GM19099 (cell line): ENCODE measurements at regions not wholly inside any gene's neighbourhood (a gene's known extent, or its start where the extent isn't known, plus 50 kb on each side); places are given as distances from the start of the nearest gene placed in this dataset.

Experiments
- POLR2A ChIP-seq: IDR thresholded peaks from 3 replicates; pipeline ENCODE4 v1.6.1; 2011; ENCODE audit warnings: low read depth; ENCODE audit not compliant: insufficient read length; ENCODE audit errors: extremely low read depth

DNA sequence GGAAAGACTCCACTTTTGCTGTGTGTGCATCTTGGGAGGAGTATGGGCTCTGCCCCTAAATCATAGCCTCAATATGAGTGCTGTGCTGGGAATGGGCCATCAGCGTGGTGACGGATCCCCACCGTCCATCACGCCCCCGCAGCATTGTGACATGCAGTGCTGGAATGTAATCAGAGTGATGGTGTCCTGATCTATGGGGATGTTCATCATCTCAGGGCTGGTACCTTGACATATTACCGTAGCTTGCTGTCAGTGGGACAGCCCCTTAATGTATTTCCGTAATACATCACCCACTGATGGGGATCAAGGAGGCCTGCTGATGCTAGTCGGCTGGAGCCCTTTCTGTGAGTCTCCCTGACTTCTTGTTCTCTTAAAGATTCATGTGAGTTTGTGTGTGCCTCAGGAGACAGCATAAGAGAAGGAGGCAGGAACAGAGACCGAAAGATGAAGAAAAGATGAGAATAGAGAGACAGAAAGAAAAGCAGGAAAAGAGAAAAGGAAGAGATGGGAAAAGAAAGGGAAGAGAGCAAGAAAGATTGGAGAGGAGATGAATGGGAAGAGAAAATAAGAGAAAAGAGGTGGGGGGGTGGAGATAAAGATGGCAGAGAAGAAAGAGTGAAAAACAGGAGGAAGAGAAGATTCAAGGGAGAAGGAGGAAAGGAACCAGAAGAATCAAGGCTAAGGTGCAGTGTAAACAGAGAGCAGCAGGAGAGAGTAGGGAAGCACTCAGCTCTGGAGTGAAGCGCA is 183.7 kb downstream of the RPLP1 start:
- no peak for TF ChIP-seq POLR2A

DNA sequence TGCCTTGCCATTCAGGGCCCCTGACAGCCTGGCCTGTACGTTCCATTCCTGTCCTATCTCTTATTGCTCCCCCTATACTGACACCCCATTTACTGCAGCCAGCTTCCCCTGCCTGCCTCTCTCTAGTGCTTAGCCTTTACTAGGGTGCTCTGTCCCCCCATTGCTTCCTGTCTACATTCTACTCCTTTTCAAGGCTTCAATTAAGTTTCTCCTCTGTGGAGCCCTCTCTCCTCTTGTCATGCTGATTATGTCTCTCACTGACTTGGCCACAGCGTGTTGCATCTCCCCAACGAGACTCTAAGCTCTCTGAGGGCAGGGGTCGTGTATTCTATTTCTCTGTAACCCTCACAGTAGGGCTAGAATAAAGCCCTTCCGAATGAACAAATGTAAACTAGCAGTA is 185.2 kb downstream of the RPLP1 start:
- TF ChIP-seq POLR2A: no peak

DNA sequence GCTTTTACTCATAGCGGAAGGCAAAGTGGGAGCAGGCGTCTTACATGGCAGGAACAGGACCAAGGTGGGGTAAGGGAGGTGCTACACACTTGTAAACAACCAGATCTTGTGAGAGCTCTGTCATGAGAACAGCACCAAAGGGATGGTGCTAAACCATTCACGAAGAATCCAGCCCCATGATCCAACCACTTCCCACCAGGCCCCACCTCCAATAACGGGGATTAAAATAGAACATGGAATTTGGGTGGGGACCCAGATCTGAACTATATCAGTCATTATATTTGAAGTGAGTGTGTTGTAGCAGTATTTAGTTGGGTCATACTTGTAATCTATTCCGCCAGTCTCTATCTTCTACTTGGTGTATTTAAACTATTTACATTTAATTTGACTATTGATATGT is 190.9 kb downstream of the RPLP1 start:
- no peak for TF ChIP-seq POLR2A

DNA sequence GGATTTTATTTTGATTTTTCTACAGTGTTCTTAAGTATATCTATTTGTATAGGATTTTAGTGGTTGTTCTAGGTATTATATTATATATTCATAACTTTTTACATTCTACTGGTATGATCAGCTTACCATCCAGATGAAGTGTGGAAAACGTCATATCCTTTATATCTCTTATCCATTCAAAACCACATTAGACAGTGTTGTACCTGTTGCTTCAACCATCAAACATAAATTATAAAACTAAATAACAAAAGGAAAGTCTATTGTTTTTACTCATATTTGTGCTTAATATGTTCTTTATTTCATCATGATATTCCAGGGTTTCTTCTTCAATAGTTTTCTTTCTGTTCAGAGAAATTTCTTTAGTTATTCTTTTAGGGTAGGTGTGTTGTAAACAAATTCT is 191.4 kb downstream of the RPLP1 start:
- TF ChIP-seq POLR2A: no peak

DNA sequence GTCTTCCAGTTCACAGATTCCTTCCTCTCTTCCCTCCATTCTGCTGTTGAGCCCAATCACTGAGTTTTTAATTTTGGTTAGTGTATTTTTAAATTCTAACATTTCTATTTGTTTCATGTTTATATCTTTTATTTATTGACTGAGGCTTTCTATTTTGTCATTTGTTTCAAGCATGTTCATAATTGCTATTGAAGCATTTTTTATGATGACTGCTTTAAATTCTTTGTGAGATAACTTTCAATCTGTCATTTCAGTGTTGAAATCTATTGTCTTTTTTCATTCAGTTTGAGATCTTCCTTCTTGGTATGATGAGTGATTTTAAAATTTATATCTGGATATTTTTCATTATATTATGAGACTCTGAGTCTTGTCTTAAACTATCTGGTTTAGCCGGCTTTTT is 192.3 kb downstream of the RPLP1 start:
- no peak for TF ChIP-seq POLR2A

DNA sequence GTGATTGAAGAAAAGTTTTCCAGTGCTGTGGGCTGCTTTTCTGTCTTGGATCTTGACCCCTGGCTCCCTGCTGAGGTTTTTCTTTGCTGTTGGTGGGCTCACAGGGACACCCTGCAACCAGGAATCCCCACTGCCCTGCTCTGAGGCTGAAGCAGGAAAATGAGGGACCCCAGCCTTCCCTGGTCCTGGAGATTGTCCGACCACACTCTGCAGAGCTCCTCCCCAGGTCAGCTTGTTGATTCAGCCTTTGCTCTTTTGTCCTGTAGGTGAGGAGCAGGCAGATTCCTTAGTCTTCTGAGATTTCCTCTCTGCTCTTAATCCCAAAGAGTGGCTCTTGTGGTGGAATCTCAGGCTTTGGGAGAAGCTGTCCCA is 194.5 kb downstream of the RPLP1 start:
- TF ChIP-seq POLR2A: no peak

DNA sequence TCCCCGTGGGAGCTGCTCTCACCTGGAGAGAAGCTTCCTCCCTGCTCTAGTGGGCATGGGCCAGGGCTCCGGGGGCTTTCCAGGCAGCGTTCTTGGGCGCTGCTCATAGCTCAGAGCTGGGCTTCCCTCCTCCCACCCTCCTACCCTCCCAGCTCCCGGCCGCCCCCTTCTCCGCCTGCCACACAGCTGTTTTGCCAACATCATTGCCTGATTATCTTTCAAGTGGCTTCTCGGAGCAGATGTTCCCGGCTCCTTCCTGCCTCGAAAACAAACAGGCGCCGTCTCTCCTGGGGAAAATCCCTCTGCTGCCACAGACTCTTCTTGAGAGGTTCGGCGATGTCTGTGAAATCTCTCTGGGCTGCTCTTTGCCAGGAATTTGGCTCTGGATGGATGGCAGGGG is 195.6 kb downstream of the RPLP1 start:
- no peak for TF ChIP-seq POLR2A

DNA sequence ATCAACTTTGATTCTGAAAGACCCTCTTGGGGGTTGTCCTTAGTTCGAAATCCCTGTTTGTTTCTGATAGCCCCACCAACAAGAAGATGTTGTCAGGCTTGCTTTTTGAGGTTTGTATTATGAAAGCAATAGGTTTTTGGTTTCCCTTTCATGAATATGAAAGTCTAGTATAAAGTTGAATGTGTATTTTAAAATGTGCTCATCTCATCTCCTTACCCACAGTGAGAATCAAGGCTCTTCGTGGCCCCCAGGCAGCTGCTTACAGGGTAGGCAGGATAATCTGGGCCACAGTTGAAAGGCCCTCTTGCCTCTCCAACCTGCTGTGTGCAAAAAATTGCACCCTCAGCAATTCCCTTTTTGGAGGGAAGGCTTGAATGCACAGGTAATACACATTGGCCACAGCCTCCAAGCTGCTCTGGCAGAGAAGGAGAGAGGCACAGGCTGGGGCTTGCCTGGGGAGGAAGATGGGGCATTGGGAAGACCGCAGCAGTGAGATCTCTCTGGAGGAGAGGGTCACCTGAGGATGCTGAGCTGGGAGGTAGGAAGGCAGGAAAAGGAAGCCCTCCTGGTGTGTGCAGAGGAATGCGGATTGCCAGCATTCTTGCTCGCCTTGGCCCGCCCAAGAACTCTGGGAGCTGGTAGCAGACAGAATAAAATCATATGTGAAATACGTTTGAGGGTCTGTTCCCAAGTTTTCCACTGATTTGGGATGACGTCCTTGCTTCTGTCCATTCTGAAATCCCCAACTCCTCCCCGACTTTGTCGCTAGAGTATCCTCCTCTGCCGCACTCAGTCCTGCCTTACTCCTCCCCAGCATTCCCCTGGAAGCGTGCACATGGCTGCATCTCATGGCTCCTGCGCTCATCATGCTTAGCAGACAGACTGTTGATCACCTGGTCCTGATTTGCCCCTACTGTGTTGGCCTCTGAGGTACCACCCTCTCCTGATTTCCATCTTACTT is 196.4 kb downstream of the RPLP1 start:
- TF ChIP-seq POLR2A: no peak

DNA sequence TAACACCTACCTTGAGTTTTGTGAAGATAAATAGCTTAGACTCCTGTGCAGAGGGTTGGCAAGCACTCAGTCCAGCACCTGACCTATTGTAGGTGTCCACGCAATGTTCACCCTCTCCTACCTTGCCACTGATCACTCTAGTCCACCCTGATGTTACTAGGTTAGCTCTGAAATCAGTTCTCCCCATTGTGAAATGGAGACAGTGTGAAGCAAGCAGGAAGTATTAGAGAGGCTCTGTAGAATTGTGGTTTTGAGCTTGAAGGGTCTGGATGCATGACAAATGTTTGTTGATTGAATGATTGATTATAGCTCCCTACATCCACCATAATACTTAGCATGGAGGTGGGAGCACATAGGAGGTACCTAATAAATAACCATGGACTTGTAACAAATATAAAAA is 199.7 kb downstream of the RPLP1 start:
- no peak for TF ChIP-seq POLR2A

DNA sequence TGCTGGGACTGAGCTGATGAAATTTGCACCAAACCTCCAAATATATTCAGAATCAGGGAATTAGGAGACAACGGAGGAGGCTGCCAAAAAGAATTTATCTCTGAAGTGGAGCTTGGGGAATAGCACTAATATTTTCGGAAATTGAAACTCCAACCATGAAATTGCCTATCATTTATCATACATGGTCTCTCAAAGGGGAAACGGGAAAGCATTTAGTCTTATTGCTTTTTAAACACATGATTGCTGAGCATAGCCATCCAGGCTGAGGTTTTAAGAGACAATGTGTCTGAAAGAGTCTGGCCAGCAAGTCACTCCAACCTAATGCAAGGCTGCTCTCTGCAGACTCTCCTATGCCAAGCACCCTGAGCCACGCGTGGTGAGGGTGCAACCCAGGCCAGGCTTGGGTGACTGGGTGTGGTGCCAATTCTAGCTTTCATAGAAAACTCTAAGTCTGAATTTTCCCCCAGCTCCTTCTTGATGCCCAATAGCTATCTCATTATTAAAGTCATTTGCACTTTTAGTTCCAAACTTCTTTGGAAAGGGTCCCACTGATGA is 200.2 kb downstream of the RPLP1 start:
- no peak for TF ChIP-seq POLR2A

DNA sequence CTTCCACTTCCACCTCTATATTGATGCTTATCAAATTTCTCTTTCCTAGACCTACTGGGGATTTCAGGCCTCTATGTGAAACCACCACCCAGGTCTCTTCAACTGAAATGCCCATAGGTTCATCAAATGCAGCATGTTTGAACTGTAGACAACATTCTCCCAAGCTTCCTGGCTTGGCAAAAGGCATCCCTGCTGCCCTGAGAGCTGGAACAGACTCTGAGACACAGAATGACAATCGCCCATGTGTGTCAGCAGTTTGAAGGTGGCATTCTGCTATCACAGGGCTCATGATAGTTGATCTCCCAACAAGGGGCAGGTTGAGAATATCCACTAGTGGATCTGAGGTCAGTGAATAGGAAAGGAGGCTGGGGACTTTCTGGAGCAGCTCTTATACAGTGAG is 200.7 kb downstream of the RPLP1 start:
- TF ChIP-seq POLR2A: no peak

DNA sequence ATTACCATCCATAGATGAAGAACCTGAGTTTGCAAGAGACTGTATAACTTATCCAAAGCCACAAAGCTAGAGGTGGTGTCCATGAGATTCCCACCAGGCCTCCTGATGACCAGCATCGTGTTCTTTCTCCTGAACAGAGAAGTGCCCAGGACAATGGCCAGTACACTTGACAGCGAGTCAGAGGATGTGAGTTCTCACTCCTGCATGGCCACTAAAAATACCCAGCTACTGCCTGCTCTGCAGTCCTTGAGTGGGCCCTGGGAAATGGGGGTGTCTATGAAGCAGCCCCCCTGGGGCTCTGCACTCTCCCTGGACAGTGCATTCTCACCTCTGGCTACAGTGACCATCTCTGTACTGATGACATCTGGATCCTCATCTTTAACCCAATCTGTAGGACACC is 201.2 kb downstream of the RPLP1 start:
- TF ChIP-seq POLR2A: no peak

DNA sequence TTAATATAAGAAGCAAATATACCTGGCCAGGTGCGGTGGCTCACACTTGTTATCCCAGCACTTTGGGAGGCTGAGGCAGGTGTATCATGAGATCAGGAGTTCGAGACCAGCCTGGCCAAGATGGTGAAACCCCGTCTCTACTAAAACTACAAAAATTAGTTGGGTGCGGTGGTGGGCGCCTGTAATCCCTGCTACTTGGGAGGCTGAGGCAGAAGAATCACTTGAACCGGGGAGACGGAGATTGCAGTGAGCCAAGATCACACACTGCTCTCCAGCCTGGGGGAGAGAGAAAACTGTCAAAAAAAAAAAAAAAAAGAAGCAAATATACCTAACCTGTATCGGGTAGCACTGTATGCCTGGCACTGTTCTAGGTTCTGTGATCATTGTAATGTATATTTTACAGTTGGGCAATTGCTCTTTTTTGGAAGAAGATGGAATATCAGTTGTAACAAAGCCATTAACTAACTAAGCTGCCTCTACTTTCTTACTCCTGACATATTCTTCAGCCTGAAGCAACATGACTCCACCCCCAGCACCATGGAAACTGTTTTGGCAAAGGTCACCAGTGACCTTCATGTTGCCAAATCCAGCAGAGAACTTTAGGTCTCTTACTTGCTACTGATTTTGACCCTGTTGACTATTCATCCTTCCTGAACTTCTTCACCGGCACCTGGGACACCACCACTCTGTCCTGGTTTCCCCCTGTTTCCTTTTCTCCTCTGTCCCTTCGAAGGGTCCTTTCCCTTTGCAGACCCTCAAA is 203.8 kb downstream of the RPLP1 start:
- TF ChIP-seq POLR2A: no peak

DNA sequence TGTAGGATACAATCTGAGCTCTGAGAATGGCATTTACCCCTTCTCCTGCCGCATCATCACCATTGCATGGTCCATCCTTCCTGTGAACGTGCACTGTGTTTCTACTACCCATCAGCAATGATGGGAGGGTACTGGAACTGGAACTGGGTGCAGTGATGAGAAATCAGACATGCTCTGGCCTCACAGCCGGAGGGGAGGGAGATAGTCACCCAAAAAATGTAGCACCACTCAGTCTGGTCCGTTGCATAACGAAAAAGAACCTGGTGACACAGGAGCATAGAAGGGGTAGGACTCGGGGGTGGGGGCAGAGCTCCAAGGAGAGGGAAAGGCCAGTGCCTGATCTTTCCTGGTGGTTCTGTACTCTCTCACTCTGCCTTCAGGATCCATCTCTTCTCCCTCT is 205.0 kb downstream of the RPLP1 start:
- TF ChIP-seq POLR2A: no peak

DNA sequence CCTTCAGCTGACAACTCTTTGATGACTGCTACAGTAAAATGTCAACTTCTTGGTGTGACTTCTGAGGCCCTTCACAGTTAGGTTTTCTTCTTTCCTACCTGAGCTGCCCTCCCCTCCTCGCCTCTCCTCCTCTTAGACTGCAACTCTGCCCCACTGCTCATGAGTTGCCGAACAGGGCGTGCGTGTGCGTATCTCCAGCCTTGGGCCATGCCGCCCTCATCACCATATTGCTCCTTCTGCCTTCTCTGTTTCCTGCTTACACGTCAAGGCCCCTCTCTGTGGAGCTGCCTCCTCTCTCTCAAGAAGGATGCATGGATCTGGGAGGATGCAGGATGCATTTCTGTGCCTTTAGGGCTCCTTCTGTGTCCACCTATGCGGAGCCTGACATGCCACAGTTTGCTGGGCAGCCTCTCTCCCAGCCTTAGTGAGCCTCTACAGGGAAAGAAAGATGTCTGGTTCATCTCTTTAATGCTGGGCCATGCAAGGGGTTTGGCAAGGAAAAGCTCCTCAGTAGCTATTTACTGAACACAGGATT is 205.9 kb downstream of the RPLP1 start:
- TF ChIP-seq POLR2A: no peak
